PC-9 (cell line): ENCODE measurements at regions not wholly inside any gene's neighbourhood (a gene's known extent, or its start where the extent isn't known, plus 50 kb on each side); places are given as distances from the start of the nearest gene placed in this dataset.

Experiments used
- BruUV-seq: library from RNA; stranded (reverse); fragments of 400-500 nt; replicated peaks from 2 replicates; lab custom pipeline; 2021; lab: Mats Ljungman, UMichigan
- CTCF ChIA-PET: fragments of 300-600 bp; sonication (Branson Sonifier 250); formaldehyde crosslinking; loops from one replicate; lab custom pipeline; 2022; ENCODE audit warnings: antibody characterized with exemption; lab: Charles Lee
- POLR2A ChIA-PET: fragments of 300-600 bp; sonication (Branson Sonifier 250); formaldehyde crosslinking; loops from one replicate; lab custom pipeline; 2022; ENCODE audit warnings: antibody characterized with exemption; ENCODE audit not compliant: unreplicated experiment; lab: Charles Lee
- DNase-seq, 2 experiments: peaks; one replicate each; pipeline versions ENCODE4 v3.0.0 to v3.0.0-alpha.2; 2015 to 2022; ENCODE audit warnings: mixed read lengths in 1 of 2
- H2AFZ ChIP-seq: fragments of 200-600 bp; sonication (generic); 2 replicates; pipeline ENCODE4 v1.8.1; 2017; ENCODE audit warnings: antibody characterized with exemption
- H3F3A ChIP-seq: fragments of 200-600 bp; sonication (generic); 2 replicates; pipeline ENCODE4 v1.8.1; 2017; ENCODE audit warnings: antibody characterized with exemption, mild to moderate bottlenecking, low read depth; ENCODE audit not compliant: insufficient read depth
- H3K27ac ChIP-seq: fragments of 200-600 bp; sonication (generic); 2 replicates; pipeline ENCODE4 v1.6.1; 2016; ENCODE audit warnings: mixed run types
- H3K27me3 ChIP-seq: fragments of 200-600 bp; sonication (generic); 2 replicates; pipeline ENCODE4 v1.6.1; 2016; ENCODE audit warnings: low read depth, mixed run types; ENCODE audit not compliant: insufficient read depth
- H3K36me3 ChIP-seq: fragments of 200-600 bp; sonication (generic); 2 replicates; pipeline ENCODE4 v1.6.1; 2016; ENCODE audit warnings: low read depth, mixed run types
- H3K4me1 ChIP-seq: fragments of 200-600 bp; sonication (generic); replicated peaks from 2 replicates; pipeline ENCODE4 v1.6.1; 2016; ENCODE audit warnings: mixed run types; ENCODE audit not compliant: insufficient read depth
- H3K4me2 ChIP-seq: fragments of 200-600 bp; sonication (generic); 2 replicates; pipeline ENCODE4 v1.6.1; 2017; ENCODE audit warnings: mixed run types
- H3K4me3 ChIP-seq: fragments of 200-600 bp; sonication (generic); 2 replicates; pipeline ENCODE4 v1.6.1; 2016; ENCODE audit warnings: mixed run types
- H3K79me2 ChIP-seq: fragments of 200-600 bp; sonication (generic); 2 replicates; pipeline ENCODE4 v1.6.1; 2017; ENCODE audit warnings: low read depth, mixed run types
- H3K9me2 ChIP-seq: fragments of 200-600 bp; sonication (generic); 2 replicates; pipeline ENCODE4 v1.8.1; 2017; ENCODE audit warnings: mild to moderate bottlenecking; ENCODE audit not compliant: insufficient read depth
- H3K9me3 ChIP-seq: fragments of 200-600 bp; sonication (generic); 2 replicates; pipeline ENCODE4 v1.8.1; 2016; ENCODE audit warnings: low read depth; ENCODE audit not compliant: insufficient read depth
- H4K20me1 ChIP-seq: fragments of 200-600 bp; sonication (generic); 2 replicates; pipeline ENCODE4 v1.8.1; 2017; ENCODE audit not compliant: insufficient read depth
- CTCF ChIP-seq: fragments of 200-600 bp; sonication (generic); conservative IDR thresholded peaks from 2 replicates; pipeline ENCODE4 v1.6.1; 2017; ENCODE audit warnings: mixed run types, antibody characterized with exemption, mild to moderate bottlenecking, moderate library complexity
- EZH2 ChIP-seq: fragments of 200-600 bp; sonication (generic); IDR thresholded peaks from 2 replicates; pipeline ENCODE4 v1.8.0; 2017; ENCODE audit warnings: antibody characterized with exemption, low read depth
- intact Hi-C: fragments of 100-400 bp; cut with micrococcal nuclease; formaldehyde crosslinking; loops from one replicate; pipeline ENCODE4 v1.10.0; 2022; ENCODE audit not compliant: unreplicated experiment

GRCh38 chr12:103075848-103076247 is 118.4 kb downstream of the ASCL1 start:
- BruUV-seq: no TSS peak
- CTCF ChIA-PET: no interaction called here
- no peak overlapping the region for H3K27ac ChIP-seq
- H3K27me3 ChIP-seq: no peaks in the 10 kb centered on the region
- TF ChIP-seq EZH2 (no peak), CTCF (no peak)
- H3F3A ChIP-seq: no peaks in the 10 kb centered on the region
- no peaks in the 10 kb centered on the region for H3K79me2 ChIP-seq
- no peaks in the 10 kb centered on the region for H3K9me3 ChIP-seq
- intact Hi-C loops: no loop called here
- no peaks in the 10 kb centered on the region for H3K9me2 ChIP-seq
- no peaks in the 10 kb centered on the region for H3K36me3 ChIP-seq
- 0 out of 2 replicates have a peak, but pooled peaks cover 5% of the 10 kb centered on the region for H4K20me1 ChIP-seq
- no peak overlapping the region for H3K4me3 ChIP-seq
- no peaks in the 10 kb centered on the region for H3K4me1 ChIP-seq
- POLR2A ChIA-PET: no interaction called here
- H2AFZ ChIP-seq: no peak overlapping the region
- no peak overlapping the region for H3K4me2 ChIP-seq
- no peak for DNase-seq

- Histone ChIP-seq H3K36me3 (no peaks in the 10 kb centered on the region), H4K20me1 (0 out of 2 replicates have a peak, but pooled peaks cover 5% of the 10 kb centered on the region), H3K27ac (no peak overlapping the region), H2AFZ (no peak overlapping the region), H3F3A (no peaks in the 10 kb centered on the region), H3K4me1 (no peaks in the 10 kb centered on the region), H3K4me3 (no peak overlapping the region), H3K9me3 (no peaks in the 10 kb centered on the region), H3K9me2 (no peaks in the 10 kb centered on the region), H3K27me3 (no peaks in the 10 kb centered on the region), H3K79me2 (no peaks in the 10 kb centered on the region), H3K4me2 (no peak overlapping the region)
- intact Hi-C loops: no loop called here
- no TSS peak for BruUV-seq
- DNase-seq: no peak
- TF ChIP-seq CTCF (no peak), EZH2 (no peak)
- POLR2A ChIA-PET: no interaction called here
- CTCF ChIA-PET: no interaction called here
Observed at GRCh38 chr12:103077108-103077773, 119.8 kb downstream of the ASCL1 start.

- Histone ChIP-seq H3F3A (no peaks in the 10 kb centered on the region), H4K20me1 (no peaks in the 10 kb centered on the region), H3K4me3 (no peak overlapping the region), H3K27me3 (no peaks in the 10 kb centered on the region), H2AFZ (no peak overlapping the region), H3K4me2 (no peak overlapping the region), H3K36me3 (no peaks in the 10 kb centered on the region), H3K4me1 (no peaks in the 10 kb centered on the region), H3K9me2 (no peaks in the 10 kb centered on the region), H3K9me3 (no peaks in the 10 kb centered on the region), H3K27ac (no peak overlapping the region), H3K79me2 (no peaks in the 10 kb centered on the region)
- intact Hi-C loops: no loop called here
- ChIA-PET CTCF (no interaction called here), POLR2A (no interaction called here)
- no TSS peak for BruUV-seq
- TF ChIP-seq EZH2 (no peak), CTCF (no peak)
- DNase-seq: no peak
Observed at GRCh38 chr12:103085541-103085940, 128.1 kb downstream of the ASCL1 start.
